T47D (cell line): ENCODE measurements at regions not wholly inside any gene's neighbourhood (a gene's known extent, or its start where the extent isn't known, plus 50 kb on each side); places are given as distances from the start of the nearest gene placed in this dataset.

ENCODE experiments used
- DNase-seq, 2 experiments: peaks; one replicate each; pipeline versions ENCODE4 v3.0.0 to v3.0.0-alpha.2; 2011 to 2012; ENCODE audit warnings: low read depth in 1 of 2, low spot score in 1 of 2
- JUND ChIP-seq: IDR thresholded peaks from 2 replicates; pipeline ENCODE4 v1.6.1; 2012; ENCODE audit warnings: low read depth
- in situ Hi-C: cut with HindIII; loops from 2 replicates; pipeline ENCODE4 v1.10.0; 2016; ENCODE audit warnings: low sequenced_read_pairs, low pct_unique_long_range_greater_than_20kb

DNA sequence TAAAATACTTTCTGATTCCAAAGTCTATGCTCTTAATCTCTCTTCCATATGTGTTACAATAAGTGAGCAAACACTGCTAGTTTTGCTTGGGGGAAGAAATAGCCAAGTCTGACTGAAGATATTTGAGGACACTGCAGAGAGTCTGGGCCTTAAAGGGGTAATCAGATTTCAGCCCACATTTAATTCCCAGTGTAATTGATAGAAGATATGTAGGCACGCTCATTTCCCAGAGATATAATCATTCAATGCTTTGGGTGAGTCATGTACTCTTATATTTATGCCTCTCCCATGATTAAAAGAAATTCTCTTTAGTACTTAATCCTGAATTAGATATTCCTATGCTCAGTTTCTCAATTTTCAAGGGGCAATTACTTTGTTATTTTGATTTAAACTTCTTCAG lies 178.1 kb upstream of the POM121L12 start:
- DNase-seq, result no peak
- TF ChIP-seq JUND, result no peak
- in situ Hi-C loops, result no loop called here

DNA sequence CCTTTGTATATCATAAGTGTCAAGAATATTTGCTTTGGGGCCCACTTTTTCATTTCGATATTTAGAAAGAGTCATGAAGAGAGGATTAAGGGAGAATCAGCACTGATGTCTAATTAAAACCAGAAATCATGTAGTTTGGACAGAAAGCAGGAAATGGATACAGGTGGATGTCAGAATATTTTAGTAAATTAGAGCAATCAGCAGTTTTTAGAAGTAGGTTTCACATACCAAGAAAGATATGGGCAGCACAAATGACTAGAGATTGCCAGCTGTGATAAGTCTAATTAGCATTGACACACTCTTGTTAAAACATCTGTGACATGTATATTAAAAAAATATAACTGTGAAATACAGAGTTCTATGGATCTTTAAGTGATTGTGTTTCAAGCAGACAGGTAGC lies 180.8 kb upstream of the POM121L12 start:
- no peak for DNase-seq
- TF ChIP-seq JUND, result no peak
- in situ Hi-C loops, result no loop called here

DNA sequence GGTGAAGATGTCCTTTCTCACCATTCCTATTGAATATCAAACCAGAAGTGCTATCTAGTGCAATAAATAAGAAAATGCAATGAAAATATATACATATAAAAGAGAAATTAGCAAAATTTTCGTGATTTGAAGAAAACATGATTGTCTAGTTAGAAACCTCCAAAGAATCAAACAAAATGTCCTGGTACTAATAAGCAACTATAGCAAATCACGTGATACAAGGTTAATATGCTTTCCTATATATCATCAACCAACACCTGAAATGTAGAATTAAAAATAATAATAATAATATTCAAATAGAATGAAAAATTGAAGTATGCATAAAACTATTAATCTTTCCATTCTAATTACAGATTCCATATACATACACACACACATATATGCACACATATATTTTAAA lies 183.9 kb upstream of the POM121L12 start:
- no peak for TF ChIP-seq JUND
- no peak for DNase-seq
- in situ Hi-C loops, result no loop called here

DNA sequence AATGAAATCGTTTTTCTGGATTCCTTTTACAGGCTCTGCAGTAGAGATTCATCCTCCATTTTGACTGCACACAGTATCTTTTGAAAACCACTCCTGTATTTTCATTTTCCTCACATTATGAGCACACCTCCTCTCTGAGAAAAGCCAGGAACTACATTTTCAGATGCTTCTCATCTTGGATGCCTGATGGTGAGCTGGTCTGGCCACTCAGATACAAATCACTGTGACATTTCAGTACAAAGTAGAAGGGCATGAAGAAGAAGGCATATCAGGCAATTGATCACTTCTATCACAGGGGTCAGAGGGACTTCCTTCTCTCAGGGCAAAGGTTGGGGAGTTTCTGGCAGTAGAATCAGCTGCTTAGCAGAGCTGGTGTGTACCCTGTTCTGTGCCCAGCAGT lies 192.0 kb upstream of the POM121L12 start:
- DNase-seq, result no peak
- no peak for TF ChIP-seq JUND
- in situ Hi-C loops, result no loop called here

DNA sequence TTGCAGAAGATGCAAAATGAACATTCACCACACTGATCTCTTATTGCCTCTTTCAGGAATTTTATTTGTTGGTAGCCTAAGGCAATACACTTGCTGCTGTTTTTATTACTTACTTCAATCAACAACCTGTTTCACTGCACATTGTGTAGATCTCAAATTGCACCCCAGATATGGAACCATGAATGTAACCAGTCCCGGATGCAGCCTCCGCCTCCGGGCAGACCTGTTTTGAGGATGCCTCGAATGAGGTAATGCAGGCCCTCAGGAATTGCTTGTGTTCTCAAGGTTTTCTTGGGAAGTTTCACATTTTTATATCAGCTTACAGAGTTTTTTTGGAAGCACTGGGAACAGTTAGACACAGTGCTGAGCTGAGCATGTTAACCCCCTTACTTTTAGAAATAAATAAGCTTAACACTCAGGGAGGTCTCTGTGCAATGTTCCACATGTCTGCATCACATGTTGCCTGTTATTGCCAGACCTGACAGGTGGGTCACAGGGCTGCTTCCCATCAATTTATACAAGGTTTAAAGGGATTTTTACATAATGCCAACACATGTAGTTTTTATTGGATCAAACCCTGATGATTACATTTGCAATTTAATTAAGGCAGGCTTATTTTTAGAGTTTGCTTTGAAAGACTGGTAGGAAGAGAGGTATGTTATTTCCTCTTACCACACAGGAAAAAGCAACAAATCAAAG lies 193.1 kb upstream of the POM121L12 start:
- in situ Hi-C loops, result no loop called here

DNA sequence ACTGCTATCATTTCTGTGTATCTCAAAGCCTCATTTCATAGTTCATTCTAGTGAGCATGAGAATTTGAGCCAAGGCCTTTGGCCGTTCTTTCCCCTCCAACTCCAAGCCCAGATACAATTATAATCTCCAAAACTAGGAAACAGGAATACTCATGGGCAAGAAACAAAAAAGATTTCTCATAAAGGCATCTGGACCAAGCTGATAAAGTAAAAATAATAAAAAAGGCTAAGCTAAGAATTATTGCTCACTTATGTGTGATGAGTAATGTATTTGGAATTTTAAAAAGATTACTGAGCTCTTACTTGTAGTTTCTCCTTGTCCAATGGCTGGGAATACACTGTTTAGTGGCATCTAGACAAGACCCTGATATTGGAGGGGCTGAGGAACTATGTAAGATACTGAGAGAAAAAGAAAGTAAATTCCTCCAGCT lies 196.4 kb upstream of the POM121L12 start:
- no peak for TF ChIP-seq JUND
- DNase-seq, result no peak
- in situ Hi-C loops, result no loop called here

More for the DNA sequence above, 193.1 kb upstream of the POM121L12 start:
- peak in 1 of 2 experiments; percentile 52 for DNase-seq
- TF ChIP-seq JUND, result no peak

DNA sequence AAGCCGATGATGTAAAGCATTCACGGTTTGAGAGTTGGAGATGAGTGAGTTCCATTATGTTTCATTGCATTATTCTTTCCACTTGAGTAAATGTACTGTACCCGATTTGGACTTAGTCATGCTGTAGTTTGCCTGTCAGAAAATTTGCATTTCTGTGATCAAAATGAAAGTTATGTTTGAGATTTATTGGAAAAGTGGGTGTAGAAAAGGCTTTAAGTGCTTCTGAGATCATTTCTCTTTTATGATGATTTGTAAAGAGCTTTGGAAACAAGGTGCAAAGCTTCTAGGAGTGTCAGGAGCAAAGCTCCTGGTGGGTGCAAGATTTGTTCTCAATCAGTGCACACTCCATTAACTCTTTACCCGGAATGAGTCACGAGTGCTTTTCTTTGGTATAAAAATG lies 204.1 kb upstream of the POM121L12 start:
- in situ Hi-C loops, result no loop called here
- DNase-seq, result no peak
- TF ChIP-seq JUND, result no peak

DNA sequence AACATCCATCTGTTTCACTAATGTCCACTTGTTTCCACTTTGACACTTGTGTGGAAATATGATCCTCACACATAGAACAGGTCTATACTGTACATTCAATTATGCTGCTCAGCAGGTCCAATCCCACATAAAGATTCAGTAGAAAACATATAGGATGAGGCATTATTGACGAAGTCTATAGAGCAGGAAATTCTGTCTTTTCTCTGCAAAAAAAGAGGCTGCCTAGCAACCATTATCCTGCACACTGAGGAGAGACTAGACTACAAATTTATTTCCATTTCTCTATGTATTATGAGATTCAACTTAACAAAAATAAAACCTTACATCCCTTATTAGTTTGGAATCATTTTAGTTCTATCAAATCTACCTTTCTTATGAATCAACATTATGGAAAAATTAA lies 204.6 kb upstream of the POM121L12 start:
- no peak for DNase-seq
- in situ Hi-C loops, result no loop called here
- TF ChIP-seq JUND, result no peak

DNA sequence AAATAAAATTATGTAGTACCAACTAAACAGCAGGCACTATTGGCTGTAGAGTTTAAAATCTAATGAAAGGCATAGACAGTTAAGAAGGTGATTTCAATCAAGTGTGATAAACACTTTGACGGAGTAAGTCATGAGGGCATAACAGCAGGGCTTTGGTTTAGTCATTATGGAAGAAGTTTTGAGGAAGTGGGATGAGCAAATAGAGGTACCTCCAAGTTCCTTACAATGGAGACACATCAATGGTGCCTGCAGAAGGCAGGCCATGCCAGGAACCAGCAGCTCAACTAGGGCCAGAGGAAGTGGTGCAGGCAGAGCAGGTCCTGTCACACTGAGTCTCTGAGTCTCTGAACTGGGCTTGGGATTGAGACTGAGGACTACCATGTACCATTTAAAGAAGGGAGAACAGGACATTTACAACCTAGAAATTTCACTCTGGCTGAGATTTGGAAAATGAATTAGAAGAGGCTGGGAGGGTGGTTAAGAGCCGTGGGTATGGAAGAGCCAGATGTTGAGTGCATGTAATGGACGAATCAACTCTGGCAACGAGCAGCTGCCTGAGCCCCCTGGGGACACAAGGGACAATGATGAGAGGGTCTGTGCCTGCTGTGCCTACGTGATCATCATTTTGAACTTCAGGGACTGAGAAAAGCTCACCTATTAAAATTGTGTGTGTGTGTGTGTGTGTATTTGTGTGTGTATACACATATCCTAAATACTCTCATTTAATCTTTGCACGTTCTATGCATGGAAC lies 208.7 kb upstream of the POM121L12 start:
- in situ Hi-C loops, result no loop called here
- no peak for DNase-seq
- no peak for TF ChIP-seq JUND

DNA sequence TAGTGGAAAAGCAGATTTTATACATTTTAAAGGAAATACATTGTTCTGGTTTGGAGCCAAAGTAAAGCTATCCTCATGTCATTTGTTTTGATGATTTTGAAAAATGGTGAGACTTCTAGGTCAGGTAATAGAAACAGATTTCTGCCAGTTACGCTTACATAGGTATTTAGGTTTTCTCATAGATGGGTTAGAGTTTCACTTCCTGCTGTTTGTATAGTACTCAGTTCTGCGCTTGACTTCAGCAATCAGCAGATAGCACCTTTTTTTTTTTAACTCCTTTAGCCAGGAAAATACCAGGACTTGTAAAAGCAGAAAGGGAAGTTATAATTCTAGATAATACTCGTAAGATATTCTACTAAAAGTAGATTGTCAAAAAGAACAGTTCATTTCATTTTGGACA lies 209.8 kb upstream of the POM121L12 start:
- DNase-seq, result no peak
- TF ChIP-seq JUND, result no peak
- in situ Hi-C loops, result no loop called here

DNA sequence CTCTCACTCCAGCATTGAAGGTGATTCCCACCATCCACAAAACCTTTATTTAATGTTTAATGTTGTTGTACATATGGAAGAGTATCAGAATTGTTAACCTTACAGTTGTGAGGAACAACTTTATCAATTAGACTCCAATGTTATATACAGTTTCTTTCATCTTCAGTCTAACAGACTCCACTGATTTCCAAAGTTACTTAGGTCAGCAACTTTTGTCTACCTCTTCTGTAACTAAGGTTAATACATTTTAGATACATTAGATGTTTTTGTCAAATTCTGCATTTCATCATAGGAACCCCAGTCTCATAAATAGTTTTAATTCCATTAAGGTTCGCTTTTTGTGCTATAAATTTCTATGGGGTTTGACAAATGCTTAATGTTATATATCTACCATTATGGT lies 223.9 kb upstream of the POM121L12 start:
- in situ Hi-C loops, result no loop called here
- DNase-seq, result no peak
- TF ChIP-seq JUND, result no peak

DNA sequence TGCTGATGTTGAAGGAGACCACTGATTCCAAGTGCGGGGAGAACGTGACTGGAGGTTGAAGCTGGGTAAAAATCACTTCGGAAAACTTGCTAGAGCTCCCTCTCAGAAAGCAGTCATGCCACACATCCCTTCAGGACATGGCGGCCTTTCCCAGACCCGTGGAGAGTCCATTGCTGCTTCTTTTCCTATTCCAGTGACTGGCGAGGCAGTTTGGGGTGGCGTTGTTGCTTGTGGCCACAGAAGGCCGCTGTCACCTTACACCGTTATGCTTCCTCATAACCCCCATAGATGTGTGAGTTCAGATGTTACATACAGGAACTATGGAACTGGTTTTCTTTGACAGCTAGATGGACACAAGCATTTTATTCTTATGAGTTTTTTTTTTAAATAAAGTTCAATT lies 235.6 kb upstream of the POM121L12 start:
- no peak for TF ChIP-seq JUND
- DNase-seq, result peak in 1 of 2 experiments; percentile 67
- in situ Hi-C loops, result no loop called here

DNA sequence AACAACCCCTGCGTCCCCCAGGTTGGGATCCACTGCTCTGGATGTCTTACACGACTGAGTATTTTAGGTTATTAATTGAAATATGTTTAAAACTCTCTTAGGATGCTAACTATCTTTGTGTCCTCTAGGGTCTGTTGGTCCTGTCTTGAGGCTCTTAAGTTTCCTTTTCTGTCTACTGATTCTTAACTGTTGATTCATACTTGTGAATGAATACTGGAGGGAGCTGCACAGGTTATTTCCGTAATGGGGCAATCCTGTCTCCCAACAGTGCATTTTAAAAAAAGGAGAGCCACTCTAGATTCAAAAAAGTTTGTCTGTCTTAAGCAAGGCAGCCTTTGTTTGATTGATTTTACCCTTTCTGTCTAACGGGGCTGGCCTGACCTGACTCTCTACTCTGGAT lies 237.6 kb upstream of the POM121L12 start:
- DNase-seq, result no peak
- TF ChIP-seq JUND, result no peak

More for the DNA sequence above, 237.6 kb upstream of the POM121L12 start:
- in situ Hi-C loops, result no loop called here
